GM12874 (cell line): ENCODE measurements at regions not wholly inside any gene's neighbourhood (a gene's known extent, or its start where the extent isn't known, plus 50 kb on each side); places are given as distances from the start of the nearest gene placed in this dataset.

Experiments
- TF ChIP-seq, protein P1 (sequence below): IDR thresholded peaks from 2 replicates; pipeline ENCODE4 v1.5.1; 2011; ENCODE audit warnings: low read depth, mild to moderate bottlenecking, control low read depth, low read length, moderate library complexity; ENCODE audit not compliant: insufficient read depth

- TF ChIP-seq, protein P1, sequence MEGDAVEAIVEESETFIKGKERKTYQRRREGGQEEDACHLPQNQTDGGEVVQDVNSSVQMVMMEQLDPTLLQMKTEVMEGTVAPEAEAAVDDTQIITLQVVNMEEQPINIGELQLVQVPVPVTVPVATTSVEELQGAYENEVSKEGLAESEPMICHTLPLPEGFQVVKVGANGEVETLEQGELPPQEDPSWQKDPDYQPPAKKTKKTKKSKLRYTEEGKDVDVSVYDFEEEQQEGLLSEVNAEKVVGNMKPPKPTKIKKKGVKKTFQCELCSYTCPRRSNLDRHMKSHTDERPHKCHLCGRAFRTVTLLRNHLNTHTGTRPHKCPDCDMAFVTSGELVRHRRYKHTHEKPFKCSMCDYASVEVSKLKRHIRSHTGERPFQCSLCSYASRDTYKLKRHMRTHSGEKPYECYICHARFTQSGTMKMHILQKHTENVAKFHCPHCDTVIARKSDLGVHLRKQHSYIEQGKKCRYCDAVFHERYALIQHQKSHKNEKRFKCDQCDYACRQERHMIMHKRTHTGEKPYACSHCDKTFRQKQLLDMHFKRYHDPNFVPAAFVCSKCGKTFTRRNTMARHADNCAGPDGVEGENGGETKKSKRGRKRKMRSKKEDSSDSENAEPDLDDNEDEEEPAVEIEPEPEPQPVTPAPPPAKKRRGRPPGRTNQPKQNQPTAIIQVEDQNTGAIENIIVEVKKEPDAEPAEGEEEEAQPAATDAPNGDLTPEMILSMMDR, result no peak
These were observed 229.6 kb downstream of the FBXO8 start for GRCh38 chr4:174053895-174054294.

GRCh38 chr4:174047363-174047762 is 236.1 kb downstream of the FBXO8 start:
- TF ChIP-seq, protein P1, result no peak

- TF ChIP-seq, protein P1, result no peak
These were observed 238.1 kb downstream of the FBXO8 start for GRCh38 chr4:174045381-174045780.

GRCh38 chr4:174041555-174042105 is 241.8 kb downstream of the FBXO8 start:
- TF ChIP-seq, protein P1, result no peak

DNA sequence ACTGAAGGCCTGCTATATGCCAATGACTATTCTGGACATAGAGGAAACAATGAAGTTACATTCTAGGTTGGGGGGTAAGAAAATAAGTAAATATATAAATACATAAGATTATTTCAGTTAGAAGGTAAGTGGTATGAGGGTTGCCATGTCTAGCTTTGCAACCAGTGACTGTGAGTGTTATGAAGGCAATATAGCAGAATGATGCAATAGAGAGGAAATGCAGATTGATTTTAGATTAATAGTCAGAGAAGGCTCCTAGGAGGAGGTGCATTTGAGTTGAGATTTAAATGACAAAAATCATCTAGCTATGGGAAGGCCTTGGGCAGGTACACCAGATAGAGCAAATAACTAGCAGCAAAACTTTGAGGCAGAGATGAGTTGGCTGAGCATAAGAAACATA is 243.2 kb downstream of the FBXO8 start:
- TF ChIP-seq, protein P1, result no peak

GRCh38 chr4:174038481-174038880 is 245.0 kb downstream of the FBXO8 start:
- TF ChIP-seq, protein P1, result no peak

DNA sequence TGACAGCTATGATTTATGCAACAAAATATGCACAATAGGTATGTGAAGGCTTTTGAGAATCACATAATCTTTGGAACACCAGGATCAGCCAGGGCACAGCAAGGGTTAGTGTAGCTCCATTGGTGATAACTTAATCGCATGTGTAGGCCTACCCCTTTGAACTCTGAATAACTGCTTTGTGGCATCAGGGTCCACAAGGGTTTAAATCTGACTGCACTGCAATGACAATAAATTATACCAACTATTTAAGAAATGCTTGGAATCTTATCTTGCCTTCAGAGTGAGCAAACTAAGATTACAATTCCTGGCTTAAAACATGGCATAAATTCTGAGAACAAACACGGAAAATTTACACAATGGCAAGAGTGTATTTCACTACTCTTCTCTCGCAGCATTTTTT is 245.8 kb downstream of the FBXO8 start:
- TF ChIP-seq, protein P1, result no peak
